Non-pigmented ciliary epithelial cell (primary cell): ENCODE measurements at regions not wholly inside any gene's neighbourhood (a gene's known extent, or its start where the extent isn't known, plus 50 kb on each side); places are given as distances from the start of the nearest gene placed in this dataset.
"Not testable (repeated sequence)": the region's sequence is repeated elsewhere in the genome, so short reads cannot be mapped to it uniquely, and the experiment has no call there.

Experiments
- DNase-seq: peaks from one replicate; pipeline ENCODE4 v3.0.0-alpha.2; 2010; ENCODE audit warnings: low read depth

DNA sequence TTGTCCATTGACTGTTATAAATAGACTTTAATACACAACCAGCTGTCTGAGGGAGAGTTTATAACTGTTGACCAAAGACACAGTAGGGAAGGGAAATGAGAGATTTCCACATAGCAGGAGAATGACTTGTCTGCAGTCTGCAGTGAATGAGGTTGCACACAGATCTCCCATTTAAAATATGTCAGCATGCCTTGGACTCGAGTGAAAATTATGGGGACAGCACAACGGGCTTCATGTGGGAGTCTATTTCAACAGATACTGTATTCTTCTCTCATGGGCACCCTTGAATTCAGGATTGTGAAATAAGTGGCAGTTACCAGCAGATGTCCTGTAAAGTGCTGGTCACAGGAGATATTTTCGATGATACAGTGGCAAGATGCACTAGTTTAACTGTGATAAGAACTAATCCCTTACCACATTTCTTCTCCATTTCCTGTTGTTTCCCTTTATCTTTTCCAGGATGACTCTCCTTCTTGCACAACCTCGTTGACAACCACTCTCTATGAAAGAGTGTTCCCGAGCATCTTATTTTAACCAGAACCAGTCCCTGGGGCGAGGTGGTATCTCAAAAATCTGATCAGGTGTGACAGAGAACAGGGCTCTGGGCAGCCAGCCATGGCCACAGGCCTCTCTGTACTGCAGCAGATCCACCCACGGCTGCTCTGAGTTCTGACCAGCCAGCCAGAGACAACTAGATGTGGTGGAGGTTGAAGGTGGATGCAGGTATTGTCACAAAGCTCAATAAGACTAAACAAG lies 51.5 kb upstream of the MAP3K1 start:
- DNase-seq, result peak; percentile 50

DNA sequence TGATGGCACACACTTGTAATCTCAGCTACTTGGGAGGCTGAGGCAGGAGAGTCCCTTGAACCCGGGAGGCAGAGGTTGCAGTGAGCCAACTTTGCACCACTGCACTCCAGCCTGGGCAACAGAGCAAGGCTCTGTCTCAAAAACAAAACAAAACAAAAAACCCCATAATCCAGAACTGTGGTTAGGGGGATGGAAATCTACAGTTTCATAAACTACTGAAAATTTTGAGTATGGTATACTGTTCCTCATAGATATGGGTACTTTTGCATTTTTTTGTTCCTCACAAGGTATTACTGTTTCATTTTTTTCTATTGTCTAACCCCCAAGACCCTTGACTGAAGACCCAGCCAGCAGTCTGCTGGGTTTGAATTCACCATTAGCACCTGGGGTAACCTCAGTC lies 52.2 kb upstream of the MAP3K1 start:
- DNase-seq, result no peak

DNA sequence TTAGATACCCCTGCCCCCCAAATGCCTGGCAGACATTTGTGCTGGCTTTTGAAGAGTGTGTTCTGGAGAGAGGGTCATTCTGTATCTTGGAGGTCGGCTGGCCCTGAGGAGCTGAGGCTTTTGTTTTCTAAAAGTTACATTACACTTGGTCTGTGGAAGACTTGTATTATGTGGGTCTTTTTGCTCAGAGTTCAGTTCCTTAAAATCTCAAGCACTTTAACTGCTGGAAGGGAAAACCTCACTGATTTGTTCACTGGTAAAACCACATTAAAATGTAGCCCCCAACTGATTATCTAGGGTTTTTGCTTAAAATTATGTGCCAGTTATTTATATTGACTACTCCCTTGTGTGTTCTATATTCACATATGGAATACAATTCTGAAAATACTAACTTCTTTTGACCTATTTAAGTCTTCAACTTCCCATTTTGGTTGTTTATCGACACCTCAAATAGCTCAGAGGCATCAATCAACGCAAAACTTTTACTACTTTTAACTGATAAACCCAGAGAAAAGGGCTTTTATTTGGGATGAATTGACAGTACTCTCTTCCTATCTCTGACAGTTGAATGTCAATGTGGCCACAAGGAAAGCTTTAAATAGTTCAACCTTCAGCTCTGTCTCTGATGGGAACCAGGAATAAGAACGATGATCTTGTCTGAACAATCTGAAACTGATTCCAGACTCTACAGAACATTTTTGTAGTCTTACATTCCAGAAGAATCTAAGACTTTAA lies 54.0 kb upstream of the MAP3K1 start:
- no peak for DNase-seq

DNA sequence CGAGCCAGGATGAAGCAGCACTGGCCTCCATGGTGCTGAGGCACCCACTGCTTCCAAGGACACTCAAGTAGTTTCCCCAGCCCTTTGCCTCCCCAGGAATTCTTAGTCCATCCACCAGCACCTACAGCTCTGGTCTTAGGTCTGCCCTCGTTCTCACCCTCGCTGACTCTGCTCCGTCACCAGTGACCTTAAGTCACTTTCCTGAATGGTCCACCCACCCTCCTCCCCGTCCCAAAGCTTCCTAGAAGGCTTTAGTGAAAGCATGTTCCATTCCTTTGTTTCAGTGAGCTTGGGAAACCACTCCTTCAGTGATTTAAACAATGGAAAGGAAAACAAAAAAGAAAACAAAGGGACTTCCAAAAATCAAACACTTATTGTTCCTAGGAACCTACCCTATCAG lies 54.6 kb upstream of the MAP3K1 start:
- DNase-seq, result no peak

DNA sequence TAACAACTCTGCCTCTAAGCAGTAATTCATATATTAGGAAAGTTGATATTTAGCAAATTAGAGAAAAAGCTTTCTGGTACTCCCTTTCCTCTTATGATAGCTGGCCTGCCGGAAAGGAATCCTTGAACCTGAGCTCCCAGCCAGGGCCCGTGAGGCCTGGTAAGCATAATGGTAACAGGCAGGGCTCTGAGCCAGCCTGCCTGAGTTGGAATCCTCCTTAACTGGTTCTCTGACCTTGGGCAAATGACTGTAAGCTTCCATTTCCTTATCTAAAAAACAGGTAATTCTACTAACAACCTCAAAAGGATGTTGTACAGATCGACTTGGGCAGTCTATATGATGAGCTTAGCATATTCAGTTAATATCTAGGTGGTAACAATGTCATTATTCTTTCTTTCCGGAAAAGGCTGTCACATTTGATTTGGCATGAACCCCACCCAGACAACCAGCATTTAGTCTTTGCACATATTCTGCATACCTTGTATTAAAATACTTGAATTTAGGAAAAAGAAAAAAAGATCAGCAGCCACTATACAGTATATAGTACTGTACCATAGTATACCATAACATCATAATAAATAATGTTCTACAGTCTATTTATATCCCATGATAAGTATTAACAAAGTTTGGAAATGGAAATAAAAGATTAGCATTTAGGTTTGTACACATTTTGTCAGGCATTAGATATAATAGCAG lies 55.7 kb upstream of the MAP3K1 start:
- DNase-seq, result no peak

DNA sequence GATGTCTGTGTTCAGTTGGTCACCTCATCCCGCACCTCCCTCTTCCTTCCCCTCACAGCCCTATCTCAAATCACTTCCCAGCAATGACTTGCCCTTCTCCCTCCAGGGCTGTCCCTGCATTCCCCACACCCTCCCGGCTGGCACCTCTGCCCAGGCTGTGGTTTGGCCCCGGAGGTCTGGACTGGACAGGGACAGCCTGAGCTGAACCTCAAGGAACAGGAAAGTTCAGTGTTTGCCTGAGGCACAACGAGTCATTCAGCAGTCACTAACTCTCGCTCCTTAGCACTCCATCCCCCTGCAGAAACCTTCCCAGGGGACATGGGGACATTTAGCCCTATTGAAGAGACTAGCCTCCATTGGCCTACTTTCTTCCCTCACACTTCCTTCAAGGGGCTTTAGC lies 58.3 kb upstream of the MAP3K1 start:
- DNase-seq, result no peak

DNA sequence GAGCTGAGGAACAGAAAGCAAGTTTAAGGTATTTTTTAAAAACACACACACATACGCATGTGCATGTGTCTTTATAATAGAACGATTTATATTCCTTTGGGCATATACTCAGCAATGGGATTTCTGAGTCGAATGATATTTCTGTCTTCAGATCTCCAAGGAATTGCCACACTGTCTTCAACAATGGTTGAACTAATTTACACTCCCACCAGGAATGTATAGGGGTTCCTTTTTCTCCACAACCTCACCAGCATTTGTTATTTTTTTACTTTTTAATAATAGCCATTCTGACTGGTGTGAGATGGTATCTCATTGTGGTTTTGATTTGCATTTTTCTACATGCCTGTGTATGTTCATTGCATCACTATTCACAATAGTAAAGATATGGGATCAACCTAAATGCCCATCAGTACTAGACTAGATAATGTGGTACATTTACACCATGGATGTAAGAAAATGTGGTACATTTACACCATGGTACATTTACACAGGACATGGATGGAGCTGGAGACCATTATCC lies 60.3 kb upstream of the MAP3K1 start:
- no peak for DNase-seq

DNA sequence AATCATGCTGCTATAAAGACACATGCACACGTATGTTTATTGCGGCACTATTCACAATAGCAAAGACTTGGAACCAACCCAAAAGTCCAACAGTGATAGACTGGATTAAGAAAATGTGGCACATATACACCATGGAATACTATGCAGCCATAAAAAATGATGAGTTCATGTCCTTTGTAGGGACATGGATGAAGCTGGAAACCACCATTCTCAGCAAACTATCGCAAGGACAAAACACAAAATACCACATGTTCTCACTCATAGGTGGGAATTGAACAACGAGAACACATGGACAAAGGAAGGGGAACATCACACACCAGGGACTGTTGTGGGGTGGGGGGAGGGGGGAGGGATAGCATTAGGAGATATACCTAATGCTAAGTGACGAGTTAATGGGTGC lies 61.8 kb upstream of the MAP3K1 start:
- not testable (repeated sequence) for DNase-seq

DNA sequence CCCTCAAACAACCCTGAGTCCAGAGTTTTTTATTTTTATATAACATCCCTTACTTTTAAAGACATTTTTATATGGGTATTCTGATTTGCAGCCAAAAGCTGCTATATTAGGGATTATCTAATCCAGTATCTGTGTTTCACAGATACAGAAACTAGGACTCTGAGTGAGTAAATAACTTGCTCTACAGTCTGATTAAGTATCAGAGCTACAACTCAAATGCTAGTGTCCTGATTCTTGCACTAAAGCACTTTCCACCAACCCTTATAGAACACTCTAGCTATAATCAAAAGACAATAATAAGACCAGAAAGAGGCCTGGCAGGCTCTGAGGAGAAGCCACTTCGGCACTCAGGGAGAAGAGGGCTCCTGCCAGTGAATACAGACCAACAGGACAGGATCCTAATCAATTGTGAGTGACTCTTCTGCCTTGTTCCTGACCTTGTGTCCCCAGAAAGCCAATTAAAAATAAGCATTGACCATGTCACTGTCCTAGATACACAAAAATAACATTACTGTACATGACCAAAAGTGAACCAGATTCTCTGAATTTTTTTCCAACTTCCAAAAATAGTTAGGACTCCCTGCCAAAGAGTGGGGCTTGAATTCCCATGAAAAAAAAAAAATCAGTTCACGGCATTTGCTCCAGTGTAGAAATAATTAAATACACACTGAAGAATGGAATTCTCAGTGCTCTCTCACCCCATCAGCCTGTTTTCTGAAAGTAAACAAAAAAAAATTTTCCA lies 63.6 kb upstream of the MAP3K1 start:
- DNase-seq, result no peak

DNA sequence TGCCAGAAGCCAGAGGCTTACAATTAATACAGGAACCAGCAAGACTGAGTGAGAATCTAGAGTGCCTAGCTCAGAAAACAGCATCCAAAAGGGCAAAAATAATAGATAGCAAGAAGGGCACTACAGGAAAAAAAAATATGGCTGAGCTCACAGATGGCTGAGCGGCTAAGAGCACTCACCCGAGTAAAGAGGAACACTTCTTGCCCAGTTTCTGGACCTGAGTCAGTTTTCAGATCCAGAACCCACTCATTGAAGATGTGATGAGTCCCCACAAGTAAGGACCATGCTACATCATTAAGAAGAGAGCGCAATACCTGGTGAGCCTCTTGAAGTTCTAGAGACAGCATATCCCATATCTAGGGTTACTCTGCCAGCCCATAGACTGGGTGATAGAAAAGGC lies 65.5 kb upstream of the MAP3K1 start:
- no peak for DNase-seq

DNA sequence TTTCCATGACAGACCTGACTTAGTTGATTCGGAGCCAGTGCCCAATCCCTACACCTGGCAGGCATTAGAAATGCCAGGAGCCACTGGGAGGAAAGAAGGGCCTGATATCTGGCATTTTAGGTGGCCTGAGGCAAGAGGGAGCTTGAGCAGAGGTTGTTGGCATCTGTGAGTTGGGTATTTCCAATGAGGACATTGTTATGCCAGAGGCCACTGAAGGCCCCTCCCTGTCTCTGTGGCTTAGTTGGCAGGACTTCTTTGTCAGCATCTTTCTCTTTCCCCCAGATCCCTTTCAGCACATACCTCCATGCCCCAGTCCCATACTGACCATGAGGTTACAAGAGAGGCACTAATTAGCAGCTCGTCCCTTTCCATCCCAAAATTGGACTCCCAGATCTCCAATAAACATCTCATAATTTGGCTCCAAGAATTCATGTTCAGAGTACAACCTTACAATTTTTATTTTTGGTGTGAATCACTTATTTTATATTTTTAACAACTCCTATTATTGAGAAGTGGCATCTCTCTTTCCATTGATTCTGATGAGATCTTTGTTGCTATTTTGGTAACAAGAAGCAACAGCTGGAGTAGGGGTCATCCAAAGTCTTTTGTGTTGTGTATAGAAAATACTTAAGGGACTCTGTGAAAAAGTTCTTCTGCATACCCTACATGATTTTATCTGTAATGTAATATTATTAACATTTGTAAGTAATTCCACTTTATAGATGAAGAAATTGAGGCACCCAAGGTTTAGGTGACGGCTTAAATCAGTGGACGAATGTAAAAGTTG lies 68.6 kb upstream of the MAP3K1 start:
- no peak for DNase-seq

DNA sequence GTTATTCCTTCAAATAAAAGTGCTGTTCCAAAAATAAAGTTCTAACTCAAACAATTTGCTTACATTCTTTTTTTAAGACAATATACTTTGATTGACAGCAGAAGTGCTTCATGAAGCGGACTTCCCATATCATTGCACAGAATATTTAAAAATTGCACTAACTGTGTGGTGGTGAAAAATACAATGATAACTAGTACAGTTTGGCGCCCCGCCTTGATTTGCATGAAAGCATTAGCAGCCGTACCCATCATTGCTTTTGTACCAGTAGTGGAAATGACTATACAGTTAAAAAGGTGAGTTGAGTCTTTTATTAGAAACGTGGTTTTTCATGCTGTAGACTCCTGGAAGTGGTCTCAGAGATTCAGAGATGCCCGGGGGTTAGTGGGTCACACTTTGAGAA lies 69.5 kb upstream of the MAP3K1 start:
- DNase-seq, result no peak

DNA sequence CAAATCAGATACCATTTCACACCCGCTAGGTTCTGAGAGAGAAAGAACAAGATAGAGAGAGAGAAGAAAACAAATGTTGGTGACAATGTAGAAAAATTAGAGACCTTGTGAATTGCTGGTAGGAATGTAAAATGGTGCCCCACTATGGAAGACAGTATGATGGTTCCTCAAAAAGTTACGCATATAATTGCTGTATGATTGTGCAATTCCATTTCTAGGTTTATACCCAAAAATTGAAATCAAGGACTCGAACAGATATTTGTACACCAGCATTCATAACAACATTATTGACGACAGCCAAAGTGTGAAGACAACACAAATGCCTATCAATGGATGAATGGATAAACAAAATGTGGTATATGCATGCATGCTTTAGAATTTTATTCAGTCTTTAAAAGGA lies 74.5 kb upstream of the MAP3K1 start:
- no peak for DNase-seq

DNA sequence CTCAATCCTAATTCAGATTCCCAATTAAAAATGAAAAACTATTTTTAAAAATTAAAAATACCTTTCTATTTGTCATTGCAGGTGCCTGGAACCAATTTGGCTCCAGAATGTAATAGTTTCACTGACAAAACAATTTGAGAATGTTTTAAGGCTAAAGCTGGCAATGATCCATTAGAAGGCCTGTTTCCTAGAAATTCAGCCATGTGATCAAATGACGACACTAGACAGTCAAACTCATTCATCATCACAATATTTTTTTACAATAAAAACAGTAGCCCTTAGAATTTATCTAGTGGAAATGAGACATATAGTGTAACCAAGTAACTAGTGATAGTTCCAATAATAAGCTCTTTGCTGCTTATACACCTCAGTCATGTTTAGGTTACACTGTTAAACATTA lies 75.4 kb upstream of the MAP3K1 start:
- no peak for DNase-seq

DNA sequence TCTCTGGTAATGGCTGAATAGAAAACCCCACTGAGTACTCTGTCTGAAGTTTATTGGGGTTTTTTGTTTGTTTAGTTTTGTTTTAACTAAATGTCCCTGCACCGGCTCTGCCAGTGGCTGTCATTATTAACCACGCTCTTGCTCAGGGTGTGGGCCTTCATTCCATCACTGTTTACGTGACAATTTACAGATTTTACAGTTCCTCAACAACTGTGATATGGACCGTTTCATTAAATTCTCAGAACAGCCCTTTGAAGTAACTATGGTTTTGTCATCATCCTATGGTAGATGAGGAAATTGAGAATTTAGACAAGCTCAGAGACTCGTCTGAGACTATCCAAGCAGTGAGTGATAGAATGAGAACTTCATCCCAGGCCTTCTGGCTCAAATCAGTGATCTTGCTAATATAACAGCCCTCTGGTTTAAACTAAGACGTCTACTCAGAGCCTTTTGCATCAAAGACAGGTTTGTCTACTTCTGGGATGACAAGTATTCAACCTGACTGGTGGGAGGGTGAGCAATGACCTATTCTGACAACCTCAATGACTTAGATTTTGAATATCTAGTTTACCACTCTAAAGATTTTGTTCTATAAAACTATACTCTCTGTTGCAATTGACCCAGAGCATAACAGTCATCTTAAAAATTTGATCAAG lies 77.3 kb upstream of the MAP3K1 start:
- DNase-seq, result no peak

DNA sequence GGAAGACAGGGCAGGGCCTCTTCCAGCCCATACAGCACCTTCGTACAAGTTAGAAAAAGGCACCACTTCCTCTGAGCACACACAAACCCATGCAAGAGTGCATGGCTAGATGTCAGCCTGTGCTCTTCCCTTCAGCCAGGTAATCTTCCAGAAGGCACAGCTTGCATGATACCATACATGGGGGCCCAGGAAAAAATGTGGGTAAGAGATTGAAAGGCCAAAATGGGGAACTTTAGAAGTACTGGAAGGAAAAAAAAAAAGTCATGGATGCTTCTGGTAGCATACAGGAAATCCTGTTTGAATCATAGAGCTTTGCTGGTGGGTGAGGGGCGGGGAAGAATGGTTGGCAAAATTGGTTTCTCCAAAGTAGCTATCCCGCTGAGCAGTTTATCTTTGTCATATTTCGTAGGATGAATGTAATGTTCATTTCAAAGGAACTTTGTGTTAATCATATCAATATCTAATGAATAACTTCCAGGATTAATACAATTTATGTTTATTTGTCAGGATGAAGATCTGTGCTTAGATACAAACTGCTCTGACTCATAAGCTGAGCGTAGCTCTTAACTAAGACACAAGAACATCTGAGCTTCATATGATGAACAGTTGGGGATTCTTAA lies 78.2 kb upstream of the MAP3K1 start:
- peak; percentile 26 for DNase-seq

DNA sequence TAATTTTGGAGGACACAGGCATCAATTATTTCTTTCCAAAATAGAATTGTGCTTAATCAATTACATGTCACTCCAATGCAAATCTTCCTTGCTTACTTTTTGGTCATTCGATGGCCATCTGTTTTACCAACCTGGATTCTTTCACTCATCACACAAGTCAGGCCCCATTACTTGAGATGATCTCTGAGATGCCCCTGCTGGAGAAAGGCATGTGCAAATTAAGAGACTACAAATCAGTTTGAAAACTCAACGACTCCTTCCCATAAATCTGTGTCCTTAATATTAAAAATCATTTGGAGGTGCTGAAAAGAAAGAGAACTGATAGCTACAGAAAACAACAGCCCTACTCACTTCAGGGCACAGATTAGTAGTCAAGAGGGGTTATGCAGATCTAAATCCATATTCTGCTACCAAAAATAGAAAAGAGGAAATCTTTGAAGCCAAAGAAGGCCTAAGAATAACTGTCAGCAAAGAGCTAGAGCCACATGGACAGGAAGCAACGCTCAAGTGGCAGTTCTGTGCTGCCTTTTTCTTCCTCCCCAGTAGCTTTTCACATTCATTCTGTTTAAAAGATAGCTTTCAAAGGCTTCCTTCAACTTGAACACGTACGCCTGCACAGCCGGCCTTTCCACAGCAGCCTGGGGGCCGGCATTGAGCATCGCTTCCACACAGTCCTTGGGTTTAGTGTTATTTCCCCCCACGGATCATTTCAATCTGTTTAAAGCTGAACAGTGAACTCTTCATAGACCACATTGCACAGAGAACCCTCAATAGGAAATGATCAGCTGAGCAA lies 79.3 kb upstream of the MAP3K1 start:
- no peak for DNase-seq

DNA sequence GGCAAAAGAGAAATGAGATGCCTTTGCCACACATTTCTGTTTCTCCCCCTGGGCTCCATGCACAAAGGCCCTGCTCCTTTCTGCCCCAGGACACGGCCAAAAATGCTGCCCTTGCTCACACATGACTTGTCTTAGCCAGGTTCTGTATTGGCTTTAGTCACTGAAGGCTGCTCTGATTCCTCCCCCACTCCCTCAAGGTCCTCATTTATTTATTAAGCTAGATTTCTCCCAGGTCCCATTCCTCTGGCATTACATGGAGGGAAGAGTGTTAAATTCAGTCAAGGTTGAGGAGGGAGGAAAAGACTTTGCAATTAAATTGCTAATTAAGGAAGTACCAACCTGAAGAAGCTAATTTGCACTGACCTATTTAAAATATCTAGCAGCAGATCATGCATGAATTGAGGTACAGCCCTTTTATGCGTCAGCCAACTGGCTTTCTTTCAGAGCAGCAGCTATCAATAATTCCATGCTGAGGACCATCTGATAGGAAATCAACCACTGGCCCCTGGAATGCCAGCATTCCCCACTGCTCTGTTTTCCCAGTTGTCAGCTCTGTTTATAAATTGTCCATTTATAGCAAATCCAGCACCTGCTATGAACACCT lies 81.2 kb upstream of the MAP3K1 start:
- no peak for DNase-seq

DNA sequence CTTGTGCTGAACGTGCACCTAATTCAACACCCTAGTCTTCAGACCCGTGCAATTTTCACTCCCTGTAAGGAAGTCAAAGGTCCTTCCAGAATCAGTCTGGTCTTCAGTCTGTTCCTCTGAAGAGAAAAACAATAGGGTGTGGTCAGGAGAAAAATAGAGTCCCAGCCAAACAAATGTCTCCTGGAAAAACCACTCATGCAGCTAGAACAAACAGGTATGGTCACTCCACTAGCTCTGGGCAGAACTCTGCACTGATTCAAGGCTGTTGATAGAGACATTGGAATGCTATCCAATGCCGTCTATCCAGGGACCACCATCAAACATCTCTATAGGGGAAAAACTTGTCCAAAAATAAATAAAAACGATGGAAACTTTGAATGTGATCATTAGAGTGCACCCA lies 81.8 kb upstream of the MAP3K1 start:
- no peak for DNase-seq
